ENCODE measurements at regions not wholly inside any gene's neighbourhood (a gene's known extent, or its start where the extent isn't known, plus 50 kb on each side); places are given as distances from the start of the nearest gene placed in this dataset.
"Not testable (repeated sequence)": the region's sequence is repeated elsewhere in the genome, so short reads cannot be mapped to it uniquely, and the experiment has no call there.

- no peak for DNase-seq (ENCODE audit: low read depth)
Observed at GRCh38 chr11:81574301-81574700, 1159.4 kb downstream of the FAM181B start.

DNA sequence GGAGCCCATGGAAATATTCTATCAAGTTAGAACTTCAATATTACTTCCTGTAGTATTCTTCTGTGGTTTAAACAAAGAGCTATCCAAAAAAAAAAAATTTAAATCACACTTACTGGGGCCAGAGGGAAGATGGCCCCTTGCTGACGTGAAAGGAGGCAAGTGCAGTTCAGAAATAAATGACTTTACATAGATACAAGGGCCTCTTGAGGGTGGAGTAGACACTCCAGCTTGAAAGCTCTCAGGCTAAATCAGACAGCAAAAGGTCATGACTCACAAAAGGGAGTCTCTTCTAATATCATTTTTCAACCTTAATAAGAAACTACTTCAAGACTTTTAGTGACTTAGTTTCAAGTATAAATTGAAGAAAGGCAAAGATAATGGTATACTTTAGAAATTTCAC is 1160.3 kb downstream of the FAM181B start:
- DNase-seq (ENCODE audit: low read depth) = no peak

DNA sequence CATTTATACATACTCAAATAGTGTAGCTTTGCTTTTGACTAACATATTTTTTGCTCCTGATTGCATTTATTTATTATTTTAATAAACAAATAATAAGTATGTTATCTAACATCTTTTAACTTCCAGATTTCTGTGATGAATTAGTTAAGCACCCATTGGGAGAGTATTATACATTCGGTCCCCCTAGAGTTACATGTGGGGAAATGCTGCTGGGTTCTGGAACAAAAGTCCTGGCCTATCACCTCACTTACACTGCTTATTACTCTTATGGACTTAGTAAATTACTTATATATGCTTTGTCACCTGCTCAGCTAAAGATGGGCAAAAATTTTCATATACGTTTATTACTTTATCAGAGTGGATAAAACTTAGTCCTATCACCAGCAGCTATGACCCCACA is 1163.0 kb downstream of the FAM181B start:
- DNase-seq (ENCODE audit: low read depth) = no peak

- DNase-seq (ENCODE audit: low read depth) = no peak
Observed at GRCh38 chr11:81569999-81570398, 1163.7 kb downstream of the FAM181B start.

GRCh38 chr11:81568918-81569317 is 1164.7 kb downstream of the FAM181B start:
- no peak for DNase-seq (ENCODE audit: low read depth)

DNA sequence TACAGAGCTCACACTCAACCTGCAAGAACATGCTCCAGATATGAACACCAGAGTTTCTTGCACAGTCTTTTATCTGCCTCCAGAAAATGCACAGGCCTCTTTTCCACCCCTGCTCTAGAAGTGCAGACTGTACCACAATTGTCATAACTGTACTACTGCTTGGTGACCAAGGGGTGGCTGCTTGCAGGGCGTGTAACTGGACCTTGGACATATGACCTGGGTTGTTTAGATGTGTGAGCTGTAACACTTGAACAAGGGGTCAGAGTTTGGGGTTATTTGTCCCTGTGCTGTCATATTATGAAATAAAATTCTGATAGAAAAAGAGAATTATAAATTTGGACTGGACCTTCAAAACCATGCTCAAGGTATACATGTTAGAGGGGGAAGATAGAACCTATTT is 1185.5 kb downstream of the FAM181B start:
- DNase-seq (ENCODE audit: low read depth) = no peak

GRCh38 chr11:81539806-81540205 is 1193.9 kb downstream of the FAM181B start:
- DNase-seq (ENCODE audit: low read depth) = not testable (repeated sequence)

DNA sequence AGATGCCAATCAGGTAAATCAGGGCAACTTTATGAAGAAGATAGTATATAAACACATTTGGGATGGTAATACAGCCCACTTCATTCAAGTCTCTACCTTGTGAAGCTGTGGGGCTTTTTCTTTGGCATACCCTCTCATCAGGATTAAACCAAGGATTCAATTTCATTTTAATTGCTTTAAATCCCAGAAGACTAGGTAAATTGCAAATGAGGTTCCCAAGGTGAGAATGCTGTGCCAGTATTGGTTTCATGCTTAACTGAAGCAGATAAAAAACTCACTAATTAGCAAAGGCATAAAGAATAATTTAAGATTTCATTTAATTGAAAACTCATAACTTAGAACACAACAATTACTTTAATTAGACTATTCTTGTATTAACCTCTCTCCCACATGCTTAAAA is 1218.1 kb downstream of the FAM181B start:
- no peak for DNase-seq (ENCODE audit: low read depth)

GRCh38 chr11:81497202-81497804 is 1236.4 kb downstream of the FAM181B start:
- peak; percentile 9 for DNase-seq (ENCODE audit: low read depth)

- DNase-seq (ENCODE audit: low read depth) = no peak
Observed at GRCh38 chr11:81496601-81497000, 1237.1 kb downstream of the FAM181B start.

GRCh38 chr11:81495699-81496292 is 1237.9 kb downstream of the FAM181B start:
- DNase-seq (ENCODE audit: low read depth) = no peak

DNA sequence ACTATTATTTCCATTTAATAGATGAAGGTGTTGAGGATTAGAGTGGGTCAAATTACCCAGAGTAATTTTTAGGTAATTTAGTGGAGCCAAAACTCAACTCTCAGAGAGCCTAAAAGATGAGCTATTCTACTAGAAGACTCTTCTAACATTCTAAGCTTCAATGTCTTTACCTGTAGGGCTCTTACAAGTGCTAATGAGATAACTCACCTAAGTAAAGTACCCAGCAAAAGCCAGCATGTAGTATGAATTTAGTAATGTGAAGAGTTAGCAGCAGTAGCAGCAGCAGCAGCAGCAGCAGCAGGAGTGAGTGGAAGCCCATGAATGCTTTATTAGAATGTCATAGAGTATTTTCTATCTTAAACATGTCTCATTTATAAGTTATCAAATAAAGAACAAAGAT is 1239.2 kb downstream of the FAM181B start:
- DNase-seq (ENCODE audit: low read depth) = no peak

DNA sequence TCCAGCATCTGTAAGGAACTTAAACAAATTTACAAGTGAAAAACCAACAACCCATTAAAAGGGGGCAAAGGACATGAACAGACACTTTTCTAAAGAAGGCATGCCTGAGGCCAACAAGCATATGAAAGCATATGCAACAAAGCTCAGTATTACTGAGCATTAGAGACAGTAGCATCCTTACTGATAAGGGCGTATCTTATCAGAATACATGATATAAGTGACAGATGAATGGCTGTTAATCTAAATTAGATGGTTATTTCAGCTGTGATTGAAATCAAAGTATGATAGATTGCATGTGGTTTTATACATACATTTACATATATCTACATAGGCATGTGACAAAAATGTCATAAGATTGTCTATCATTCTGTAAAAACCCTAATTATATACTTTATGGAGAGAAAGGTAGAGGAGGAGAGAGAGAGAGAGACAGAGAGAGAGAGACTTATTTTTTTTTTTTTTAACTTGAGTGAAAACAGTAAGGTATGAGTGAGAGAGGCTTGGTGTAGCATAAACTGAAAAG is 1240.7 kb downstream of the FAM181B start:
- no peak for DNase-seq (ENCODE audit: low read depth)

- DNase-seq (ENCODE audit: low read depth) = no peak
Observed at GRCh38 chr11:81487109-81487508, 1246.6 kb downstream of the FAM181B start.

- no peak for DNase-seq (ENCODE audit: low read depth)
Observed at GRCh38 chr11:81484196-81484595, 1249.5 kb downstream of the FAM181B start.

GRCh38 chr11:81477277-81477676 is 1256.4 kb downstream of the FAM181B start:
- no peak for DNase-seq (ENCODE audit: low read depth)

GRCh38 chr11:81476345-81476744 is 1257.3 kb downstream of the FAM181B start:
- no peak for DNase-seq (ENCODE audit: low read depth)

DNA sequence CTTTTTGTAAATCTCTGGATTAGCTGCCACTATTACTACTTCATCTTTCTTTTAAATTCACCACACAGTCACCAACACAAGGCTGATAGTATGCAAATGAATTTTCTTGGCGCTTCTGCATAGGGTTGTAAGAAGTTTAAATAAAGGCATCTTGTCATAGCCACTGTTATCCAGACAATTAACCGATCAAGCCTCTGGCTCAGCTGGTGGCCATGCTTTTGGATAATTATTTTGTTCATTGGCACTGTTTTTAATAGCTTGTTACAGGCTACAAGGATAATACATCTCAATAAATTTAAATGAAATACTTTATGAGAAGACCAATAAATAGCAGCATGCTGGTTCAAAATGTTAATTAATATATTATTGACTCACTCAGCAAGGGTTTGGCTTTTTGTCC is 1261.0 kb downstream of the FAM181B start:
- DNase-seq (ENCODE audit: low read depth) = no peak

- DNase-seq (ENCODE audit: low read depth) = no peak
Observed at GRCh38 chr11:81470446-81470845, 1263.2 kb downstream of the FAM181B start.

GRCh38 chr11:81459766-81460306 is 1273.8 kb downstream of the FAM181B start:
- no peak for DNase-seq (ENCODE audit: low read depth)

DNA sequence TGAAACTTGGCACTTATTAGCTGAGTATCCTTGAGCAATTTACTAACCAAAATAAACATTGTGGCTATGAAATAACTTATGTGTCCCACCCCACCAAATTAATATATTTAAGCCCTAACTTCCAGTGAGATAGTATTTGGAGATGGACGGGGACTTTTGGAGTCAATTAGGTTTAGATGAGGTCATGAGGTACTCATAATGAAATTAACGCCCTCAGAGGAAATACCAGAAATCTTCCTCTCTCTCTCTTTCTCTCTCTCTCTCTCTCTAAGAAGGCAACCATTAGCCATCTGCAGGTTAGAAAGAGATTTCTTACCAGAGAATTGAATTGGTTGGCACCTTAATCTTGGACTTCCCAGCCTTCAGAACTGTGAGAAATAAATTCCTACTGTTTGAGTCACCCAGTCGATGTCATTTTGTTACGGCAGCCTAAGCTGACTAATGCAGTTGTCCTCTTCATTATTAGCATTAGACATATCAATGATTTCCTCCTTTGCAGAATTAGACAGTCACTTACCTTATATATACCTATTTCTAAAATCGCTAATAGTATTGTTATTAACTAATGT is 1284.0 kb downstream of the FAM181B start:
- DNase-seq (ENCODE audit: low read depth) = no peak

- no peak for DNase-seq (ENCODE audit: low read depth)
Observed at GRCh38 chr11:81444297-81444696, 1289.4 kb downstream of the FAM181B start.

DNA sequence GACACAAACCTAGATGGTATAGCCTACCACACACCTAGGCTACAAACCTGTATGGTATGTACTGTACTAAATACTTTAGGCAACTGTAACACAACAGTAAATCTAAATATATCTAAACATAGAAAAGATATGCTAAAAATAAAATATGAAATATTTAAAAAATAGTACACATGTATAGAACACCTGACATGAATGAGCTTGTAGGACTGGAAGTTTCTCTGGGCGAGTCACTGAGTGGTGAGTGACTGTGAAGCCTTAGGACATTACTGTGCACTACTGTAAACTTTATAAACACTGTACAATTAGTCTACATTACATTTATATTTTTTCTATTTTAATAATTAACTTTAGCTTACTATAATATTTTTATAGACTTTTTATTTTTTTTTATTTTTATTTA is 1301.3 kb downstream of the FAM181B start:
- DNase-seq (ENCODE audit: low read depth) = no peak

All from RPMI7951 (cell line).